Thymus (tissue), 11 donors: ENCODE measurements at regions not wholly inside any gene's neighbourhood (a gene's known extent, or its start where the extent isn't known, plus 50 kb on each side); places are given as distances from the start of the nearest gene placed in this dataset.
A peak's percentile ranks its signal among the peaks of the same experiment; 100 is the strongest.
"Not testable (repeated sequence)": the region's sequence is repeated elsewhere in the genome, so short reads cannot be mapped to it uniquely, and the experiment has no call there.

Experiments
- DNase-seq, 9 donors: peaks; one replicate each; pipeline ENCODE4 v3.0.0-alpha.2; 2013; ENCODE audit warnings: low spot score in 9 of 9, low read depth in 6 of 9, missing footprints in 1 of 9
- H3K27ac ChIP-seq, 2 donors: one replicate each; pipeline ENCODE4 v1.5.1; 2013; ENCODE audit warnings: control low read depth in 1 of 2, low read depth in 1 of 2, low read length in 1 of 2, mild to moderate bottlenecking in 1 of 2, moderate library complexity in 1 of 2
- H3K27me3 ChIP-seq, 2 donors: one replicate each; pipeline ENCODE4 v1.5.1; 2013; ENCODE audit warnings: low read length in 1 of 2; ENCODE audit not compliant: control insufficient read depth in 2 of 2, insufficient read depth in 1 of 2
- H3K36me3 ChIP-seq, 2 donors: one replicate each; pipeline ENCODE4 v1.5.1; 2013; ENCODE audit warnings: low read length in 1 of 2, mild to moderate bottlenecking in 1 of 2, moderate library complexity in 1 of 2; ENCODE audit not compliant: control insufficient read depth in 2 of 2, insufficient read depth in 2 of 2
- H3K4me1 ChIP-seq, 2 donors: one replicate each; pipeline ENCODE4 v1.5.1; 2013; ENCODE audit warnings: low read length in 2 of 2; ENCODE audit not compliant: control insufficient read depth in 2 of 2, insufficient read depth in 2 of 2
- H3K4me3 ChIP-seq, 2 donors: one replicate each; pipeline ENCODE4 v1.5.1; 2013; ENCODE audit warnings: low read length in 2 of 2, control low read depth in 1 of 2, mild to moderate bottlenecking in 1 of 2
- H3K9me3 ChIP-seq, 2 donors: one replicate each; pipeline ENCODE4 v1.5.1; 2013; ENCODE audit warnings: low read length in 1 of 2, mild to moderate bottlenecking in 1 of 2; ENCODE audit not compliant: control insufficient read depth in 2 of 2, insufficient read depth in 1 of 2
- WGBS: extraction: QIAGEN DNeasy Blood & Tissue Kit; methylation state at CpG from one replicate; pipeline ENCODE4 v1.1.7; 2013; 5-methylcytosine and 5-hydroxymethylcytosine counted together
- donor health status: healthy.

DNA sequence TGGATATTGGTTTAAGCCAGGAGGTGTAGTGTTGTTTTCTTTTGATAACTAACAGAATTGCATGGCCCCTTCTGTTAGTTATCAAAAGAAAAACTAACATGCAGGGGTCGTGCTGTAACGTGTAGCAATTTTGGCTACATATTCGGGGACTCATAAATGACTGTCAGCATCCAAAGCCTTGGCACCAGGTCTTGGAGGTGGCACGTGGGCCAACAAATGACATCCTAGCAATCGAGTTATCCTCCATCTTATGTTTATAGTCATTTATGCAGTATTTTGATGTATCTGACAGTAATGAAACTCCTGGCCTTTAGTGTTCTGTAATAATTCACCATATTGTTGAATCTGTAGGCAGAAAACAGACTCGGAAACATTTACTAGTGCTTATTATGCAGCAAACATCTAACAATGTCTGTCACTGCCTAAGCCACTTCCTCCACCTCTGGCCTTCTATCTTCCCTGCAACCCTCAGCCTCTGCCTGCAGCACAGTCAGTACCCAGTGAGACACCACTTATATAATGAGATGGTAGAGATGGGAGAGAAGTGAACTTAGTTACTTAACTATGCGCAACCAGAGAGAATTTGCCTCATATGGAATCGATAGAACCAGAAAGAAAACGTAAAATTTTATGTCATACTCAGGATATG lies 184.6 kb downstream of the AEBP2 start:
- H3K4me3 ChIP-seq = no peak overlapping the region
- H3K4me1 ChIP-seq = no peaks in the 10 kb centered on the region
- no peak overlapping the region for H3K27ac ChIP-seq
- no peaks in the 10 kb centered on the region for H3K9me3 ChIP-seq
- H3K27me3 ChIP-seq = no peaks in the 10 kb centered on the region
- no peaks in the 10 kb centered on the region for H3K36me3 ChIP-seq
- peak in 1 of 9 donors; percentile 45 for DNase-seq
- 95% methylated on average over 9 of the region's 9 CpGs for WGBS

DNA sequence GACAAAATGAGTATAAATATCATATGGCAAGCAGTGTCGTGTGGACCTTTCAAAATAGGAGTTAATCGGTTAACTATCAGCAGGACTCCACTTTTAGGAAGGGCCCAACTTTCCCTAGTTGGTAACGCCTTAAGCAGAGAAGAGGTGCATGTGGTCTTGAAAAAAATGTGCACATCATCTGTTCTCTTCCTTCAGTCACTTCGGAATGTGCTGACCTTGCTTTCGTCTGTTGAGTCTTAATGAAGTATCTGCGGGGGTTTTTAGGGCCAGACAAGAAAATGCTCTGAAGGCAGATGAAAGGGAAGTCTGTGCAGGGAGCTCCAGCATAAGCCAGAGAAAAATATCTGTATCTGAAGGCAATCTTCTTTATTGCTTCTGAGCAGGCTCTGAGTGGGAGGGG lies 185.2 kb downstream of the AEBP2 start:
- no peak for DNase-seq
- H3K36me3 ChIP-seq = no peaks in the 10 kb centered on the region
- no peaks in the 10 kb centered on the region for H3K27me3 ChIP-seq
- H3K4me1 ChIP-seq = no peaks in the 10 kb centered on the region
- no peak overlapping the region for H3K4me3 ChIP-seq
- H3K27ac ChIP-seq = no peak overlapping the region
- 96% methylated on average over 6 of the region's 6 CpGs for WGBS
- no peaks in the 10 kb centered on the region for H3K9me3 ChIP-seq

DNA sequence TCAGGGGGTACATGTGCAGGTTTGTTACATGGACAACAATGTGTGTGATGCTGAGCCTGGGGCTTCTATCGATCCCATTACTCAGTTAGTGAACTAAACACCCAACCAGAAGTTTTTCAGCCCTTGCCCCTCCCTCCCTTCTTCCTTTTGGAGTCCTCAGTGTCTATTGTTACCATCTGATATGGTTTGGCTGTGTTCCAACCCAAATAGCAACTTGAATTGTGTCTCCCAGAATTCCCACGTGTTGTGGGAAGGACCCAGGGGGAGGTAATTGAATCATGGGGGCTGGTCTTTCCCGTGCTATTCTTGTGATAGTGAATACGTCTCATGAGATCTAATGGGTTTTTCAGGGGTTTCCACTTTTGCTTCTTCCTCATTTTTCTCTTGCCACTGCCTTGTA lies 186.3 kb downstream of the AEBP2 start:
- H3K9me3 ChIP-seq, DNase-seq, H3K4me1 ChIP-seq, H3K4me3 ChIP-seq, H3K27me3 ChIP-seq, H3K36me3 ChIP-seq, H3K27ac ChIP-seq: not testable (repeated sequence)
- 89% methylated on average over 4 of the region's 4 CpGs for whole genome bisulfite sequencing

DNA sequence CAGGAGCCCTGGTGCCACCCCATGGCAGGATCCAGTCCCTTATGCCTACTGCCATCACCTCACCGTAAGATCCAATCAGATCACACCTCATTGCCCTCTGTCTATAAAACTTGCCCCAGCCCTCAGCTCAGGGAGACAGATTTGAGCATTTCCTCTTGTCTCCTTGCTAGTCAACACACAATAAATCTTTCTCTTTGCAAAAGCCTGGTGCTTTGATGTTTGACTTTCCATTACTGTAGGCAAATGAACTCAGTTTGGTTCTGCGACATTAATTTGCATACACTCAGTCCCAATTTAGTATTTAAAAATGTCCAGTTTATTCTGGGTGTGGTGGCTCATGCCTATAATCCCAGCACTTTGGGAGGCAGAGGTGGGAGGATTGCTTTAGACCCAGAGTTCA lies 188.4 kb downstream of the AEBP2 start:
- Histone ChIP-seq H3K27me3 (no peaks in the 10 kb centered on the region), H3K4me1 (no peaks in the 10 kb centered on the region), H3K9me3 (no peaks in the 10 kb centered on the region), H3K36me3 (no peaks in the 10 kb centered on the region), H3K4me3 (no peak overlapping the region), H3K27ac (no peak overlapping the region)
- WGBS = 95% methylated on average over 2 of the region's 2 CpGs
- no peak for DNase-seq

DNA sequence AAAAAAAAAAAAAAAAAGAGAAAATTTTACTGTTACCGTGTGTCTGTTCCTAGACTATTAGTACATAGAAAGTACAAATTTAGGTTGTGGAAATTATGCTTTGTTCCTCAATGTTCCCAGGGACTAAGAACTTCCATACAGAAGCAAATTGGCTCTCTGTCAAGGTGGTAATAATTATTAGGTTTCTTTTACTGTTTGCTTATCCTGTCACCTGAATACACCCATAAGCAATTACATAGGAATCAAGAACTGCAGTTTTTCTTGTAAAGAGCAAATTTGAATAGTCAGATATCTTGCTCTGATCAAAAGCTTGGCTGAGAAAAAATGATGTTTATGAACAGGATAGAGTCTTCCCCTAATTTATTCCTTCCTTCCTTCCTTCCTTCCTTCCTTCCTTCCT lies 191.2 kb downstream of the AEBP2 start:
- no peak for DNase-seq
- no peak overlapping the region for H3K4me3 ChIP-seq
- WGBS = 95% methylated on average over 1 of the region's 1 CpG
- H3K36me3 ChIP-seq = no peaks in the 10 kb centered on the region
- H3K27ac ChIP-seq = no peak overlapping the region
- H3K9me3 ChIP-seq = no peaks in the 10 kb centered on the region
- H3K27me3 ChIP-seq = no peaks in the 10 kb centered on the region
- no peaks in the 10 kb centered on the region for H3K4me1 ChIP-seq

DNA sequence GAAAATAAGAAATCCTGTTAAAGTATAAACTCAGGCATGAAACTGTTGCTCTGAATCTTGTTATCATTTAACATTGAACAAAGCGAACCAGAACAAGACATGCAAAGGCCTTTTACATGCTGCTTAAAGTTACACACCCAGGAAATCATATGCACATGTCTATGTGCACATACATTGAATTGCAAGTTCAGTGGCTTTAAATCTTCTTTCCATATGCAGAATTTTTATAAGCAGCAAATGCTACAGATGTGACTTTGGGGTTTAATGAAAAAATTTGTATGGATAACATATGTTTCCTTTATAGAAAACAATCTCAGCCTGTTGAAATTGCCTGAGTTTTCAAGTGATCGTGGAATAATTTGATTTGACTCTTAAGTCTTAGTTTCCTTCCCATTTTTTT lies 193.9 kb downstream of the AEBP2 start:
- DNase-seq = no peak
- Histone ChIP-seq H3K9me3 (no peaks in the 10 kb centered on the region), H3K27me3 (no peaks in the 10 kb centered on the region), H3K36me3 (no peaks in the 10 kb centered on the region), H3K4me3 (no peak overlapping the region), H3K27ac (no peak overlapping the region), H3K4me1 (no peaks in the 10 kb centered on the region)
- 92% methylated on average over 2 of the region's 2 CpGs for whole genome bisulfite sequencing

DNA sequence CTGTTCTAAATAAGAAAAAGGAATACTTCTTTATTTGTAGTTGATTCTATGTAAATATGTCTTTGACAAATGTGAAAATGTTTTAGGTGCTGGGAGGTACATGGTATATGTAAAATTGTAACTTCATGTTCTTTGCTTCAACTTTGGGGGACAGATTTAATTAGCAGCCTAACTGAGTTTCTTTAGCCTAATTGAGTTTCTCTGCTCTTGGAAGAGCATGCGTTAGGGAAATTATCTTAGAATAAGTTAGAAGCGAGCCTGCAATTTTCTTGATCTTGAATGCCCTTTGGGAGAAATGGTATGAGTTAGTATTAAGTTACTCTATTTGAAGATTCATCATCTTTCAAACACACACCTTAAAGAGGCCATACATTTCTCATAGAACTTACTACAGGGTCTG lies 194.3 kb downstream of the AEBP2 start:
- WGBS = 99% methylated on average over 2 of the region's 2 CpGs

DNA sequence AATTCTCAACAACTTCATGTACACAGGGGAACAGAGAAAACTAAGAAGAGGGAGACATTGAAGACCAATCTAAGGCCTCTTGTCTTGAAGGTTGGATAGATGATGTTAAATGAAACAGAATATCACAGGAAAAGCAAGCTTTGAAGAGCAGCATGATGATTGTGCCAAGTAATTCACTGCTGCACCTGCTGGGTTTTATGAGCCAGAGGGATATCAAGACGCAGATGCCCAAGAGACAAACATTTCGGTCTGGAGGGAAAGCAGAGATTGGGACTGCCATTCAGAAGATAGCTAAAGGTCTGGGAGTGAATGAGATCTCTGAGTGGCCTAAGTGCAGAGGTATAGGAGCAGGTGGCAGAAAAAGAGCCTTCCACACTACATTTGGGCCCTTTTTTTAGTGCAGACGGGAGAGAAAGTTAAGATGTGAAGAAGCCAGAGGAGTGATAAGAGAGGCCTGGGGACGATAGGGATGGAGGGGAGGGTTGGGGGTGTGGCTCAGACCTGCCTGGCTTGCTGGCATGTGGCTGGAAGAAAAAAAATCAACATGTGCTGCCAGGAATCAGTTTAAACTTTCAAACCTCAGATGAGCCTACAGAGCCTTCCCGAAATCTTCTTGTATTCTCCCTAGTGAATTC lies 200.6 kb downstream of the AEBP2 start:
- Histone ChIP-seq H3K9me3 (no peaks in the 10 kb centered on the region), H3K4me1 (no peaks in the 10 kb centered on the region), H3K27me3 (no peaks in the 10 kb centered on the region), H3K4me3 (no peak overlapping the region), H3K27ac (no peak overlapping the region), H3K36me3 (no peaks in the 10 kb centered on the region)
- DNase-seq = no peak
- 94% methylated on average over 5 of the region's 5 CpGs for WGBS

More for the DNA sequence above, 194.3 kb downstream of the AEBP2 start:
- no peak for DNase-seq
- no peaks in the 10 kb centered on the region for H3K36me3 ChIP-seq
- H3K9me3 ChIP-seq = no peaks in the 10 kb centered on the region
- no peak overlapping the region for H3K27ac ChIP-seq
- no peaks in the 10 kb centered on the region for H3K27me3 ChIP-seq
- H3K4me3 ChIP-seq = no peak overlapping the region
- no peaks in the 10 kb centered on the region for H3K4me1 ChIP-seq

DNA sequence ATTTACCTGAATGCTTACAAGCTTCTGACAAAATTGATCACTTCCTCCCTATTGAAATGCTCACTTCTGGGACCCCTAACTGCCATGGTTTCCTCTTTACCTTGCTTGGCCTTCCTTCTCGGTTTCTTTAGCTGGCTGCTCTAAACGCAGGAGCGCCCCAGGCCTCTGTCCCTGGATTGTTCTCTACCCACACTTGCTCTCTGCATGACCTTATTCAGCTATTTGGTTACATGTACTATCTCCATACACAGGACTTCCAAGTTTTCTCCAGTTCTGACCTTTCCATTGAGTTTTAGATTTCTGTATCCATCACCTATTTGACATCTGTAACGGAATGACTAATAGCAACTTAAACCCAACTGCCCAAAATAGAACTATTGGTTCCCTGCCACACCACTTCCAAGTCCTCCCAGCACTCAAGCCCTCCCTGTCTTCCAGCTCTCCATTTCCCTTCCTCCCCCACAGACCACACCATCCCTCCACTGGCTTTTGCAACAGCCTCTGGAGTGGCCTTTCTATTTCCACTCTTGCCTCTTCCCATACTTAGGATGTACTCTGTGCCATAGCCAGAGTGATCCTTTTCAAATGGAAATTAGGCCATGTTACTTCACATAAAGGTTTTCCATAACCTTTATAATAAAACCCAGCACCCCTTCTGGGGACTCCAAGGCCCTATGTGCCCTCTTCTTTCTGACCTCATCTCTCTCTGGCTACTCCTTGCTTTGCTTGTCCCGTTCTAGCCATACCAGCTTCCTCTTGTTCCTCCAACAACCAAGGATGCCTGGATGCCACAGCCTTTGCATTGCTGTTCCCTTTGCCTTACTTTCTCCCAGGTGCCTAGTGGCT lies 202.2 kb downstream of the AEBP2 start:
- 92% methylated on average over 5 of the region's 5 CpGs for WGBS

More for the DNA sequence above, 202.2 kb downstream of the AEBP2 start:
- no peak overlapping the region for H3K27ac ChIP-seq
- H3K9me3 ChIP-seq = no peaks in the 10 kb centered on the region
- no peaks in the 10 kb centered on the region for H3K4me1 ChIP-seq
- H3K4me3 ChIP-seq = no peak overlapping the region
- DNase-seq = no peak
- H3K27me3 ChIP-seq = no peaks in the 10 kb centered on the region
- no peaks in the 10 kb centered on the region for H3K36me3 ChIP-seq
